Gastroesophageal sphincter (tissue), 4 donors: ENCODE measurements at regions not wholly inside any gene's neighbourhood (a gene's known extent, or its start where the extent isn't known, plus 50 kb on each side); places are given as distances from the start of the nearest gene placed in this dataset.

Experiments
- ATAC-seq: fragments of 150-250 bp; one replicate; pipeline ENCODE4 v1.9.1; 2016; ENCODE audit warnings: mild to moderate bottlenecking, moderate library complexity
- H3K27ac ChIP-seq, 4 donors: fragments of 200-600 bp; sonication (generic) in 3 of 4; 1 replicate in 3 of 4; 2 replicates in 1 of 4; pipeline ENCODE4 v1.5.1; 2016 to 2019
- H3K27me3 ChIP-seq: fragments of 200-600 bp; sonication (generic); one replicate; pipeline ENCODE4 v1.5.1; 2019
- H3K36me3 ChIP-seq, 2 donors: fragments of 200-600 bp; sonication (generic); one replicate each; pipeline ENCODE4 v1.5.1; 2019; ENCODE audit warnings: control low read depth in 1 of 2
- H3K4me1 ChIP-seq, 3 donors: fragments of 200-600 bp; sonication (generic); 1 replicate in 2 of 3; 2 replicates in 1 of 3; pipeline ENCODE4 v1.5.1; 2016 to 2019; ENCODE audit warnings: control low read depth in 2 of 3
- H3K4me3 ChIP-seq, 2 donors: fragments of 200-600 bp; sonication (generic); one replicate each; pipeline ENCODE4 v1.5.1; 2019; ENCODE audit warnings: mild to moderate bottlenecking in 1 of 2, moderate library complexity in 1 of 2
- H3K9me3 ChIP-seq, 3 donors: fragments of 200-600 bp; sonication (generic); one replicate each; pipeline ENCODE4 v1.5.1; 2017 to 2019; ENCODE audit warnings: control low read depth in 2 of 3
- EP300 ChIP-seq: sonication (generic); formaldehyde crosslinking; IDR thresholded peaks from one replicate; pipeline ENCODE4 v1.6.1; 2017; ENCODE audit warnings: antibody characterized with exemption, mild to moderate bottlenecking
- POLR2A ChIP-seq, 2 donors: fragments of 450-650 bp; IDR thresholded peaks; one replicate each; pipeline ENCODE4 v1.6.1; 2017; ENCODE audit warnings: antibody characterized with exemption in 2 of 2, mild to moderate bottlenecking in 2 of 2, moderate library complexity in 1 of 2
- POLR2AphosphoS5 ChIP-seq: sonication (generic); formaldehyde crosslinking; IDR thresholded peaks from one replicate; pipeline ENCODE4 v1.6.1; 2017; ENCODE audit warnings: antibody characterized with exemption
- WGBS, 2 donors: methylation state at CpG; one replicate each; pipeline ENCODE4 v1.1.5; 2018; ENCODE audit warnings: low coverage in 1 of 2; 5-methylcytosine and 5-hydroxymethylcytosine counted together
- TF ChIP-seq, protein P1 (sequence below), 4 experiments: fragments of 200-600 bp in 2 of 4; fragments of 450-650 bp in 2 of 4; sonication (generic) in 1 of 4; IDR thresholded peaks; one replicate each; pipeline ENCODE4 v1.5.1; 2017 to 2019; ENCODE audit warnings: antibody characterized with exemption in 4 of 4, mild to moderate bottlenecking in 2 of 4, moderate library complexity in 2 of 4

DNA sequence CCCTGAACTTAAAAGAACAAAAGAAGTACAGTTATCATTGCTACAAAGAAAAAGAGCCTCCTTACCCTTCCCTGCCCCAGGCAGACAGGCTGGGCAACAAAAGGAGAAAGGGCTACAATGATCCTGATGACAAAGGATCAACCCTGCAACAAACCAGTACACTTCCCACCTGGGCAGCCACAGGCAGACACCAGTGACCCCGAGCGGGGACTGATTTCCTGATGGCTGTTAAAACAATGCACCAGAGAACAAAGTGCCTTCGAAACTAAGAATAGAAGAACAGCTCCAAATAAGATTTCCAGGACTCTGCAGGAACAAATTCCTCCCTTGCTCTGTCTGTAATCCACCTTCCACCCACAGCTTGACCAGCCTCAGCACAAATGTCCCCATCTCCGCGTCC lies 106.3 kb upstream of the ARHGEF3 start:
- Histone ChIP-seq H3K27me3 (no peaks in the 10 kb centered on the region), H3K4me3 (no peak overlapping the region), H3K36me3 (no peaks in the 10 kb centered on the region), H3K9me3 (no peaks in the 10 kb centered on the region), H3K4me1 (no peaks in the 10 kb centered on the region), H3K27ac (no peak overlapping the region)
- ATAC-seq, result no peak
- WGBS, 2 donors, result 85 to 88% methylated on average over 5 of the region's 5 CpGs
- TF ChIP-seq EP300 (no peak), POLR2AphosphoS5 (no peak), POLR2A (IDR thresholded peaks at IDR 0.05) (no peak)
- TF ChIP-seq, protein P1, sequence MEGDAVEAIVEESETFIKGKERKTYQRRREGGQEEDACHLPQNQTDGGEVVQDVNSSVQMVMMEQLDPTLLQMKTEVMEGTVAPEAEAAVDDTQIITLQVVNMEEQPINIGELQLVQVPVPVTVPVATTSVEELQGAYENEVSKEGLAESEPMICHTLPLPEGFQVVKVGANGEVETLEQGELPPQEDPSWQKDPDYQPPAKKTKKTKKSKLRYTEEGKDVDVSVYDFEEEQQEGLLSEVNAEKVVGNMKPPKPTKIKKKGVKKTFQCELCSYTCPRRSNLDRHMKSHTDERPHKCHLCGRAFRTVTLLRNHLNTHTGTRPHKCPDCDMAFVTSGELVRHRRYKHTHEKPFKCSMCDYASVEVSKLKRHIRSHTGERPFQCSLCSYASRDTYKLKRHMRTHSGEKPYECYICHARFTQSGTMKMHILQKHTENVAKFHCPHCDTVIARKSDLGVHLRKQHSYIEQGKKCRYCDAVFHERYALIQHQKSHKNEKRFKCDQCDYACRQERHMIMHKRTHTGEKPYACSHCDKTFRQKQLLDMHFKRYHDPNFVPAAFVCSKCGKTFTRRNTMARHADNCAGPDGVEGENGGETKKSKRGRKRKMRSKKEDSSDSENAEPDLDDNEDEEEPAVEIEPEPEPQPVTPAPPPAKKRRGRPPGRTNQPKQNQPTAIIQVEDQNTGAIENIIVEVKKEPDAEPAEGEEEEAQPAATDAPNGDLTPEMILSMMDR (IDR thresholded peaks at IDR 0.05), result no peak

DNA sequence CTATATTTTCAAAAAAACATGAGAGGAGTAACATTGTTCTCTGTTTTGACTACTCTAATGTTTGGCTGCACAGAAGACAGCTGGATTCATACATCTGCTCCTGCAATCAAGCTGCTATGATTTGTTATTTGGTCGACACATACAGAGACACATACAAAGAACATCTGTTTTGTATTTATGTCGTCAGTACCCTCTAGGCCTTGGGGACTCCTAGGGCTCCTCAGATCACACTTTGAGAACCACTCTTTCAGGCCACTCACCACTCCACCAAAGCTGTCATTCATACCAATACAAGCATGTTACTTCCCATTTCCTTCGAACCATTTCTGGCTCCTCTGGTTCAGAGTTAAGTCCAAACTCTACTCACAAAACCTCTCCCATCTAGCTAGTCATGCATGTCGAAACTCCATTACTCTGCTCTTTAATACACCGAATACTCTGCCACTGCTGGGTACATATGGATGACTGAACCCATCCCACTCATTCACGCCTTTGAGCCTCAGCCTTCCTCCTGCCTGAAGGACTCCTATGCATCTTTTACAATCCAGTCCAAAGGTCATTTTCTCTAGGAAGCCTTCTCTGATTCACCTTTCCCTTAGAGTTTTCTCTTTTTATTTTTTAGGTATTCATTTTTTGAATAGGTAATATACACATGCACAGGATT lies 102.9 kb upstream of the ARHGEF3 start:
- 68% methylated on average over 5 to 6 of the region's 6 CpGs for WGBS, 2 donors
- no peaks in the 10 kb centered on the region for H3K9me3 ChIP-seq
- no peak overlapping the region for H3K4me3 ChIP-seq
- H3K27me3 ChIP-seq, result no peaks in the 10 kb centered on the region
- H3K27ac ChIP-seq, result no peak overlapping the region
- TF ChIP-seq, protein P1 (IDR thresholded peaks at IDR 0.05), result no peak
- no peak for TF ChIP-seq EP300
- no peak for TF ChIP-seq POLR2AphosphoS5
- TF ChIP-seq POLR2A (IDR thresholded peaks at IDR 0.05), result no peak
- H3K4me1 ChIP-seq, result no peaks in the 10 kb centered on the region
- ATAC-seq, result no peak
- no peaks in the 10 kb centered on the region for H3K36me3 ChIP-seq

DNA sequence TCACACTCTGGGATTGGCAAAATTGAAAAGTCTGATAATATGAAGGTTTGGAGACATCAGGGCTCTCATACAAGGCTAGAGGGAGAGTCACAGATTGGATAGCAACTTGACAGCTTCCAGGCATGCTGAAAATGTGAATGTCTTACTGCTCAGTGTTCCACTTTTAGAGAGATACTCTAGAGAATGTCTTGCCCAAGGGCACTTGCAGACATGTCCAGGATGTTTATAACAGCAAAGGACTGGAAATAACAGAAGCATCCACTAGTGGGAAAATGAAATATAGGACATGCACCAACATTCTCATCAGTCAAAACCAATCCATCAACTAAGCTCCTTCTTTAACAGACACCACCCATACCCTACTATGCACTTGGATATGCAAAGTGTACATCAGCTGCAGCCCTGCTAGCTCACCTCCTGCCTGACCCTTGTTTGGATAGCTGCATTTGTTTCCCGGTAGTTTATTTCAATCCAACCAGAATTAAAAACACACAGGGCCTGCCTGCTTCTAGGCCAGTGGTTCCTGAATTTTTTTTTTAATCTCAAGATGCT lies 101.6 kb upstream of the ARHGEF3 start:
- no peaks in the 10 kb centered on the region for H3K27me3 ChIP-seq
- TF ChIP-seq EP300, result no peak
- no peak for TF ChIP-seq POLR2A (IDR thresholded peaks at IDR 0.05)
- TF ChIP-seq POLR2AphosphoS5, result no peak
- TF ChIP-seq, protein P1 (IDR thresholded peaks at IDR 0.05), result no peak
- H3K27ac ChIP-seq, result no peak overlapping the region
- WGBS, 2 donors, result 75 to 88% methylated on average over 1 of the region's 1 CpG
- H3K36me3 ChIP-seq, result no peaks in the 10 kb centered on the region
- no peak overlapping the region for H3K4me3 ChIP-seq
- H3K4me1 ChIP-seq, result no peaks in the 10 kb centered on the region
- no peaks in the 10 kb centered on the region for H3K9me3 ChIP-seq
- ATAC-seq, result no peak

DNA sequence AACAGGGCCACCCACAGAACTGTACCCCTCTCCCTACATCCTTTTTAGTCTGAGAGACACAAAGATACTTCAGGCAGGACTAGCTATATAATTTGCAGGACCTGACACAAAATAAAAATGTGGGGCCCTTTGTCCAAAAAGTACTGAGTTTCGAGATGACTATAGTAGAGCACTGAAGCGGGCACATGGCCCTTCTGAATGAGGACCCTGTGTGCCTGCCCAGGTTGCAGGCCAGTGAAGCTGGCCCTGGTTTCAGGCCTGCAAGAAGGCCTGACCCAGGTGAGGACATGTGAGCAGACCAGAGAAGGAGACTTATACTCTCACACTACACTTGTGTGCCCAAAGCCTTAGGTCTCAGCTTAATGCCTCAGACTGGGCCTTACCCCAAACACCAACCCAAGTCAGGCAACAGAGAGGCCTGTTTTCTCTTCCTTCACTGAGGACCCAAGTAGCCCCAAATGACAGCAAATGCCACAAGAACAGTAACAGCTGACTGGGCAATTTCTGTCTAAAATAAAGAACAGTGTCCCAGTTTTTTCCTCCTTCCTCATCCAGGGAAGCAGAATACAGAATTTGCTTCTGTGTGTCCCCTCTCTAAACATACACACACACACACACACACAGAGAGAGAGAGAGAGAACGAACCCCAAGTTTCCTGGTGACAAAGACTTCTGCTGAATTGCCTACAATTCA lies 100.9 kb upstream of the ARHGEF3 start:
- no peaks in the 10 kb centered on the region for H3K9me3 ChIP-seq
- no peaks in the 10 kb centered on the region for H3K4me1 ChIP-seq
- H3K4me3 ChIP-seq, result no peak overlapping the region
- 94% methylated on average over 2 of the region's 3 CpGs; no CpG with 5 or more reads in 1 of the 2 donors for WGBS, 2 donors
- ATAC-seq, result no peak
- no peaks in the 10 kb centered on the region for H3K27me3 ChIP-seq
- TF ChIP-seq POLR2A (IDR thresholded peaks at IDR 0.05), result no peak
- no peak overlapping the region for H3K27ac ChIP-seq
- H3K36me3 ChIP-seq, result no peaks in the 10 kb centered on the region

DNA sequence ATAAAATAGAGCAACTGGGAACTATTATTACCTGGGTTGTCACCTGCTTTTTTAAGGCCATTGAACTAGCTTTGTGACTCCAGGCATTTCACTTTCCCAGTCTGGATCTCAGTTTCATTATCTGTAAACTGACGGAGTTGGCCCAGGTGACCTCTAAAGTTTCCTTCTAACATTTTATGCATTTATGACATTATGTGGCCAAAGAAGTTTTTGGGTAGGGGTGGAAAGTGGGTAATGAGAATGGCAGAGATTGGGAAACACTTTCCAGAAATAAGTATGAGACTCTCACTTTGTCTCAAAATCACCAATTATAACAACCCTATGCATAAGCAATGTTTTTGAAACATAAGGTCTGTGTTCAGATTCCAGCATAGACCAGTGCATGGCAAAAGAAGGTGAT lies 99.1 kb upstream of the ARHGEF3 start:
- H3K9me3 ChIP-seq, result no peaks in the 10 kb centered on the region
- TF ChIP-seq POLR2AphosphoS5 (no peak), EP300 (no peak)
- ATAC-seq, result no peak
- H3K27me3 ChIP-seq, result no peaks in the 10 kb centered on the region
- H3K4me1 ChIP-seq, result no peaks in the 10 kb centered on the region
- H3K27ac ChIP-seq, result no peak overlapping the region
- H3K36me3 ChIP-seq, result no peaks in the 10 kb centered on the region
- 0% methylated on average over 1 of the region's 1 CpG; no CpG with 5 or more reads in 1 of the 2 donors for WGBS, 2 donors
- no peak overlapping the region for H3K4me3 ChIP-seq

DNA sequence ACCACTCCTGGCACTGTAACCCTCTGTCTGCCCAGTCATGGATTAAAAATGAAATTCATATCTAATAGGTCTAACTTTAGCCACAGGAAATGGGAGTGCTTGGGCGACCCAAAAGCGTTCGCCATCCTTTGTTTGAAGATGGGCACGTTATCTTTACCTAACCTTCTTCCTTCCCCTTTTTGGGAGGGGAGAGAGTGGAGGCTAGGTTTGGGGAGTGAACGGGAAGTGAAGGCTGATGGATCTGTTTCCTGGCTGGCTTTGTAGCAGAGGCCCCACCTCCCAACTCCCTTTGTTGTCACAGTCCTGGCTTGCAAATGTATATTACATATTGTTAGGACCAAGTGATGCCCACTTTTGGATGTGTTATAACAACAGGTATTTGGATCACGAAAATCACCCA lies 98.1 kb upstream of the ARHGEF3 start:
- Histone ChIP-seq H3K4me1 (peaks cover 0 to 8% (median 0%) of the 10 kb centered on the region in 3 donors), H3K27ac (no peak overlapping the region), H3K36me3 (no peaks in the 10 kb centered on the region), H3K9me3 (no peaks in the 10 kb centered on the region), H3K27me3 (no peaks in the 10 kb centered on the region), H3K4me3 (no peak overlapping the region)
- WGBS, 2 donors, result 59 to 86% methylated on average over 6 of the region's 6 CpGs
- no peak for ATAC-seq
- TF ChIP-seq POLR2A (IDR thresholded peaks at IDR 0.05) (no peak), EP300 (no peak), POLR2AphosphoS5 (no peak)
- TF ChIP-seq, protein P1 (IDR thresholded peaks at IDR 0.05), result no peak
